Right atrium auricular region (tissue), 2 donors: ENCODE measurements at regions not wholly inside any gene's neighbourhood (a gene's known extent, or its start where the extent isn't known, plus 50 kb on each side); places are given as distances from the start of the nearest gene placed in this dataset.

ENCODE experiments used
- DNase-seq: peaks from one replicate; pipeline ENCODE4 v3.0.0-alpha.2; 2019; ENCODE audit warnings: low spot score
- H3K27ac ChIP-seq, 2 donors: fragments of 200-600 bp; sonication (generic); 1 replicate in 1 of 2; 2 replicates in 1 of 2; pipeline ENCODE4 v1.5.1; 2016 to 2019
- H3K27me3 ChIP-seq, 2 donors: fragments of 200-600 bp; sonication (generic); one replicate each; pipeline versions ENCODE4 v1.5.1 to v1.6.0; 2017 to 2019
- H3K36me3 ChIP-seq: fragments of 200-600 bp; sonication (generic); one replicate; pipeline ENCODE4 v1.5.1; 2016
- H3K4me1 ChIP-seq, 2 donors: fragments of 200-600 bp; sonication (generic); one replicate each; pipeline versions ENCODE4 v1.5.1 to v1.6.0; 2017 to 2019
- H3K4me3 ChIP-seq, 2 donors: fragments of 200-600 bp; sonication (generic); 1 replicate in 1 of 2; 2 replicates in 1 of 2; pipeline ENCODE4 v1.5.1; 2017 to 2019; ENCODE audit warnings: mild to moderate bottlenecking in 1 of 2, moderate library complexity in 1 of 2
- H3K9me3 ChIP-seq, 2 donors: fragments of 200-600 bp; sonication (generic); one replicate each; pipeline ENCODE4 v1.5.1; 2019
- CTCF ChIP-seq, 2 donors: fragments of 200-600 bp; sonication (generic); IDR thresholded peaks; one replicate each; pipeline ENCODE4 v1.5.1; 2019; ENCODE audit warnings: antibody characterized with exemption in 2 of 2

- no peak overlapping the region for H3K27ac ChIP-seq
- no peak for TF ChIP-seq CTCF (IDR thresholded peaks at IDR 0.05)
- no peak for DNase-seq
Measured at GRCh38 chr2:21277068-21278056, 153.6 kb downstream of the TDRD15 start.

GRCh38 chr2:21279525-21279924 lies 155.8 kb downstream of the TDRD15 start:
- no peaks in the 10 kb centered on the region for H3K27me3 ChIP-seq
- H3K4me3 ChIP-seq = no peak overlapping the region
- DNase-seq = no peak
- H3K27ac ChIP-seq = peak overlapping the region; percentile 71 to 82
- TF ChIP-seq CTCF (IDR thresholded peaks at IDR 0.05) = no peak
- no peaks in the 10 kb centered on the region for H3K36me3 ChIP-seq
- H3K9me3 ChIP-seq = no peaks in the 10 kb centered on the region
- peaks cover 0 to 22% of the 10 kb centered on the region in 2 donors for H3K4me1 ChIP-seq

More at GRCh38 chr2:21277068-21278056, 153.6 kb downstream of the TDRD15 start:
- Histone ChIP-seq H3K36me3 (no peaks in the 10 kb centered on the region), H3K27me3 (no peaks in the 10 kb centered on the region), H3K4me1 (peaks cover 0 to 19% of the 10 kb centered on the region in 2 donors), H3K9me3 (no peaks in the 10 kb centered on the region), H3K4me3 (no peak overlapping the region)

DNA sequence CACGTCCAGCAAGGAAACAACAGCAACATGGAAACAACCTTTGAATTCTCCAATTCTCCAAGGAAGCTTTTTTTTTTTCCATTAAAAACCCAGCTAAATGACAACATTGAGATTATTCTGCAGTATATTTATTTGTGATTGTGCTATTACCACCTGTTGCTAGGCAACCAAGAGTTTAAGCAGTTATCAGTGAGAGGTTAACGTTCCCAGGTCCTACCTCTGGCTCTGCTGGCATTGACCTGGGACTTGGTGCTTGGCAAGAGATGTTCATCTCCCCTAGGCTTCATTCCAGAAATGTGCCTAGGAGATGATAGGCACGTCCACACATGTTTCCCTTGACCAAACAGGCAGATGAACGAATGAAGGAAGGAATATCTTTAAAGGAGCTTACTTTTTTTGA lies 157.0 kb downstream of the TDRD15 start:
- TF ChIP-seq CTCF (IDR thresholded peaks at IDR 0.05) = no peak
- Histone ChIP-seq H3K36me3 (no peaks in the 10 kb centered on the region), H3K27me3 (no peaks in the 10 kb centered on the region), H3K27ac (peak overlapping the region; percentile 71 to 82), H3K9me3 (no peaks in the 10 kb centered on the region), H3K4me1 (peaks cover 0 to 22% of the 10 kb centered on the region in 2 donors), H3K4me3 (no peak overlapping the region)
- no peak for DNase-seq

DNA sequence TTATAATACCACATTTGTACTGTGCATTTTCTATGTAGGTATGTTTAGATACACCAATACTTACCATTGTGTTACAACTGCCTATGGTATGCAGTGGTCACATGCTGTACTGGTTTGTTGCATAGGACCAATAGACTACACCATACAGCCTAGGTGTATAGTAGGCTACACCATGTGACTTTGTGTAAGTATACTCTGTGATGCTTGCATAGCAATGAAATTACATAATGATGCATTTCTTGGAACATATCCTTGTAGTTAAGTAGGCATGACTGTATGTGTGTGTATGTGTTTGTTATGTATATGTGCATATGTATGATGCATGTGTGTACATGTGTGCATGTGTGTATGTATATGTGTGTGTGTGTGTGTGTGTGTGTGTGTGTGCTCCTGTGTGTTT lies 157.6 kb downstream of the TDRD15 start:
- TF ChIP-seq CTCF (IDR thresholded peaks at IDR 0.05) = no peak
- H3K27me3 ChIP-seq = no peaks in the 10 kb centered on the region

GRCh38 chr2:21281791-21282514 lies 158.2 kb downstream of the TDRD15 start:
- DNase-seq = no peak
- H3K27ac ChIP-seq = peak overlapping the region in 1 of 2 donors; percentile 25
- H3K9me3 ChIP-seq = no peaks in the 10 kb centered on the region
- H3K36me3 ChIP-seq = no peaks in the 10 kb centered on the region
- peaks cover 0 to 22% of the 10 kb centered on the region in 2 donors for H3K4me1 ChIP-seq
- TF ChIP-seq CTCF (IDR thresholded peaks at IDR 0.05) = no peak
- H3K4me3 ChIP-seq = no peak overlapping the region
- no peaks in the 10 kb centered on the region for H3K27me3 ChIP-seq

More for the DNA sequence above, 157.6 kb downstream of the TDRD15 start:
- Histone ChIP-seq H3K36me3 (no peaks in the 10 kb centered on the region), H3K27ac (peak overlapping the region in 1 of 2 donors; percentile 82), H3K9me3 (no peaks in the 10 kb centered on the region), H3K4me3 (no peak overlapping the region), H3K4me1 (peaks cover 0 to 22% of the 10 kb centered on the region in 2 donors)
- no peak for DNase-seq
